Spleen (tissue), 11 donors: ENCODE measurements at regions not wholly inside any gene's neighbourhood (a gene's known extent, or its start where the extent isn't known, plus 50 kb on each side); places are given as distances from the start of the nearest gene placed in this dataset.

Experiments used
- DNase-seq: peaks from one replicate; pipeline ENCODE4 v3.0.0-alpha.2; 2020
- H3K27ac ChIP-seq, 8 donors: fragments of 200-600 bp; sonication (generic) in 7 of 8; 1 replicate in 4 of 8; 2 replicates in 4 of 8; pipeline versions ENCODE4 v1.5.0 to v1.8.0; 2016 to 2021; ENCODE audit warnings: inconsistent platforms in 4 of 8, mild to moderate bottlenecking in 4 of 8, moderate library complexity in 1 of 8
- H3K27me3 ChIP-seq, 7 donors: fragments of 200-600 bp; sonication (generic) in 6 of 7; replicated peaks in 1 of 7; 1 replicate in 4 of 7; 2 replicates in 3 of 7; pipeline versions ENCODE4 v1.5.0 to v1.8.0; 2016 to 2021; ENCODE audit warnings: inconsistent platforms in 3 of 7, mild to moderate bottlenecking in 1 of 7
- H3K36me3 ChIP-seq, 6 donors: fragments of 200-600 bp; sonication (generic) in 5 of 6; 1 replicate in 4 of 6; 2 replicates in 2 of 6; pipeline versions ENCODE4 v1.5.0 to v1.8.0; 2016 to 2021; ENCODE audit warnings: inconsistent platforms in 2 of 6
- H3K4me1 ChIP-seq, 6 donors: fragments of 200-600 bp; sonication (generic) in 5 of 6; 1 replicate in 3 of 6; 2 replicates in 3 of 6; pipeline versions ENCODE4 v1.5.0 to v1.8.0; 2016 to 2021; ENCODE audit warnings: inconsistent platforms in 3 of 6
- H3K4me3 ChIP-seq, 8 donors: fragments of 200-600 bp; sonication (generic) in 7 of 8; 1 replicate in 4 of 8; 2 replicates in 4 of 8; pipeline versions ENCODE4 v1.5.0 to v1.8.0; 2016 to 2021; ENCODE audit warnings: inconsistent platforms in 4 of 8, mild to moderate bottlenecking in 4 of 8, moderate library complexity in 2 of 8
- H3K9me3 ChIP-seq, 8 donors: fragments of 200-600 bp; sonication (generic) in 7 of 8; 1 replicate in 4 of 8; 2 replicates in 4 of 8; pipeline versions ENCODE4 v1.5.0 to v1.8.0; 2016 to 2021; ENCODE audit warnings: inconsistent platforms in 4 of 8
- POLR2A ChIP-seq, 3 donors: fragments of 450-650 bp; IDR thresholded peaks; one replicate each; pipeline ENCODE4 v1.5.1; 2017; ENCODE audit warnings: antibody characterized with exemption in 3 of 3, mild to moderate bottlenecking in 1 of 3
- POLR2AphosphoS5 ChIP-seq, 3 donors: sonication (generic); formaldehyde crosslinking; IDR thresholded peaks; one replicate each; pipeline ENCODE4 v1.5.1; 2017; ENCODE audit warnings: antibody characterized with exemption in 3 of 3
- WGBS, 5 donors: extraction: QIAGEN DNeasy Blood & Tissue Kit in 3 of 5; methylation state at CpG; one replicate each; pipeline versions ENCODE4 v1.1.5 to v1.1.7; 2013 to 2018; 5-methylcytosine and 5-hydroxymethylcytosine counted together
- intact Hi-C: fragments of 100-400 bp; cut with DNase I; formaldehyde crosslinking; loops from one replicate; pipeline ENCODE4 v1.15.0; 2023; ENCODE audit warnings: low total_unique reads
- TF ChIP-seq, protein P1 (sequence below), 11 experiments: fragments of 200-600 bp in 7 of 11; fragments of 450-650 bp in 4 of 11; sonication (generic) in 4 of 11; IDR thresholded peaks in 8 of 11; conservative IDR thresholded peaks in 3 of 11; 1 replicate in 7 of 11; 2 replicates in 4 of 11; pipeline versions ENCODE4 v1.4.0 to v1.8.0; 2016 to 2021; ENCODE audit warnings: antibody characterized with exemption in 11 of 11, inconsistent platforms in 4 of 11, mild to moderate bottlenecking in 1 of 11
- donor health status: healthy with polysubstance abuse.
- donor health status: DM: no; HTN: no; CAD: no; lungs with moderate emphysema.
- donor health status: DM: no; HTN: no; CAD: no.
- donor health status: Bipolar disorder and iron deficiency.
- donor health status: healthy.
- donor health status: DM: no; HTN: no; CAD: no.
- donor health status: DM: yes; HTN: yes; CAD: no.

DNA sequence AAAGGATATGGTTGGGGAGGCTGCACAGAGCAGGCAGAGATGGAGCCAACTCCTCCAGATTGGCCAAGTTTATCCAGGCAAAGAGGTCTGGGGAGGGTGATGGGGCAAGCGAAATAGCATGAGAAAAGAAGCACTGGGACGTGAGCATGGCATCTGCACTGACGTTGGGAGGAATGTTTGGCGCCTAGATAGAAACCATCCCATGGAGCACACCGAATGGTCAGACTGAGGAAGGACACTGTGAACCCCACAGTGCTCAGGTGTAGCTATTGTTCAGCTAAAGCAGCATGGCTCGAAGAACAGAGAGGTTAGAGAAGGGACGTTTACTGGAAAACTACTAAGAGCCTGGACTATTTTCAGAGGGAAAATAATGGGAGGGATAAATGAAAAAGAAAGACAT lies 387.1 kb downstream of the EMP1 start:
- Histone ChIP-seq H3K9me3 (no peaks in the 10 kb centered on the region), H3K4me3 (no peak overlapping the region), H3K4me1 (no peaks in the 10 kb centered on the region), H3K36me3 (no peaks in the 10 kb centered on the region), H3K27me3 (no peaks in the 10 kb centered on the region), H3K27ac (no peak overlapping the region)
- no peak for TF ChIP-seq POLR2A (IDR thresholded peaks at IDR 0.05)
- TF ChIP-seq, protein P1, sequence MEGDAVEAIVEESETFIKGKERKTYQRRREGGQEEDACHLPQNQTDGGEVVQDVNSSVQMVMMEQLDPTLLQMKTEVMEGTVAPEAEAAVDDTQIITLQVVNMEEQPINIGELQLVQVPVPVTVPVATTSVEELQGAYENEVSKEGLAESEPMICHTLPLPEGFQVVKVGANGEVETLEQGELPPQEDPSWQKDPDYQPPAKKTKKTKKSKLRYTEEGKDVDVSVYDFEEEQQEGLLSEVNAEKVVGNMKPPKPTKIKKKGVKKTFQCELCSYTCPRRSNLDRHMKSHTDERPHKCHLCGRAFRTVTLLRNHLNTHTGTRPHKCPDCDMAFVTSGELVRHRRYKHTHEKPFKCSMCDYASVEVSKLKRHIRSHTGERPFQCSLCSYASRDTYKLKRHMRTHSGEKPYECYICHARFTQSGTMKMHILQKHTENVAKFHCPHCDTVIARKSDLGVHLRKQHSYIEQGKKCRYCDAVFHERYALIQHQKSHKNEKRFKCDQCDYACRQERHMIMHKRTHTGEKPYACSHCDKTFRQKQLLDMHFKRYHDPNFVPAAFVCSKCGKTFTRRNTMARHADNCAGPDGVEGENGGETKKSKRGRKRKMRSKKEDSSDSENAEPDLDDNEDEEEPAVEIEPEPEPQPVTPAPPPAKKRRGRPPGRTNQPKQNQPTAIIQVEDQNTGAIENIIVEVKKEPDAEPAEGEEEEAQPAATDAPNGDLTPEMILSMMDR (IDR thresholded peaks at IDR 0.05 in 8 of 11, conservative IDR thresholded peaks at IDR 0.05 in 3 of 11) = no peak
- no peak for TF ChIP-seq POLR2AphosphoS5 (IDR thresholded peaks at IDR 0.05)
- WGBS, 5 donors = 77 to 90% (median 84%) methylated on average over 7 of the region's 7 CpGs
- DNase-seq = no peak
- intact Hi-C loops = no loop called here

DNA sequence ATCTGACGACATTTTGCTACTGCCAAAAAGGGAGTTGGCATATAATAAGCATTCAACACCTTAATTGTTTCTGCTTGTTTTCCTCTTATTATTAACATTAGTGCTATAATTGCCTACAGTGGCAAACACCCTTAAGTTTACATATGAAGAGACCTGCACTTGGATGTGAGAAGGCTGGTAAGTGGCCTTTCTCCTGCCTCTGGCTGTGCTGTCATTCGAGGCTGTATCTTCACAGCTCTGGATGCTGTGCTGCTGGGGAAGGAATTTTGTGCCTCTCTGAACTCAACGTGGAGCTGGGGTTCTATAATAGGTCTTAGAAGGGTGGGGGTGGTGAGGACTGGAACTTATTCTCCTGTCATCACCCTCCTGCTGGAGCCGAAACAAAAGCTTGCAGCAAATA lies 385.9 kb downstream of the EMP1 start:
- no peak for DNase-seq
- TF ChIP-seq POLR2A (IDR thresholded peaks at IDR 0.05) (no peak), POLR2AphosphoS5 (IDR thresholded peaks at IDR 0.05) (no peak)
- TF ChIP-seq, protein P1 (IDR thresholded peaks at IDR 0.05 in 8 of 11, conservative IDR thresholded peaks at IDR 0.05 in 3 of 11) = no peak
- no peaks in the 10 kb centered on the region for H3K36me3 ChIP-seq
- H3K4me1 ChIP-seq = no peaks in the 10 kb centered on the region
- no peak overlapping the region for H3K4me3 ChIP-seq
- intact Hi-C loops = no loop called here
- no peaks in the 10 kb centered on the region for H3K9me3 ChIP-seq
- WGBS, 5 donors = 43 to 55% (median 47%) methylated on average over 4 of the region's 4 CpGs
- H3K27me3 ChIP-seq = no peaks in the 10 kb centered on the region
- no peak overlapping the region for H3K27ac ChIP-seq

DNA sequence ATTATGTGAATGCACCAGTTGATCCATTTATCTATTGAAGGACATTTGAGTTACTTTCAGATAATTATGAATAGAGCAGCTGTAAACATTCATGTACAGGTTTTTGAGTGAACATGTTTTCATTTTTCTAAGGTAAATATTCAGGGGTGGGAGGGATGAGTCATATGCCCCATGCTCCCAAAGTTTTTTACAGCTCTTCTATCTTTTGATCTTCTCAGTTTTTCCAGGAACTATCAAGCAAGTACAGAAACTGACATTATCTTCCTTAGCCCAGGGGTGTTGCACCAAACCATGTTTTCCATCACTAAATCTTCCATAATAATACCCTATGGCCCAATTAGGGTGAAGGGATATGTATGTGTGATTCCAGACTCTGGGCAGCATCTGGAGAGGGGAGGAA lies 384.5 kb downstream of the EMP1 start:
- H3K9me3 ChIP-seq = no peaks in the 10 kb centered on the region
- no peak overlapping the region for H3K27ac ChIP-seq
- TF ChIP-seq, protein P1 (IDR thresholded peaks at IDR 0.05 in 8 of 11, conservative IDR thresholded peaks at IDR 0.05 in 3 of 11) = no peak
- TF ChIP-seq POLR2A (IDR thresholded peaks at IDR 0.05) = no peak
- TF ChIP-seq POLR2AphosphoS5 (IDR thresholded peaks at IDR 0.05) = no peak
- no peak for DNase-seq
- H3K27me3 ChIP-seq = no peaks in the 10 kb centered on the region
- no peaks in the 10 kb centered on the region for H3K36me3 ChIP-seq
- intact Hi-C loops = no loop called here
- no peak overlapping the region for H3K4me3 ChIP-seq
- no peaks in the 10 kb centered on the region for H3K4me1 ChIP-seq

DNA sequence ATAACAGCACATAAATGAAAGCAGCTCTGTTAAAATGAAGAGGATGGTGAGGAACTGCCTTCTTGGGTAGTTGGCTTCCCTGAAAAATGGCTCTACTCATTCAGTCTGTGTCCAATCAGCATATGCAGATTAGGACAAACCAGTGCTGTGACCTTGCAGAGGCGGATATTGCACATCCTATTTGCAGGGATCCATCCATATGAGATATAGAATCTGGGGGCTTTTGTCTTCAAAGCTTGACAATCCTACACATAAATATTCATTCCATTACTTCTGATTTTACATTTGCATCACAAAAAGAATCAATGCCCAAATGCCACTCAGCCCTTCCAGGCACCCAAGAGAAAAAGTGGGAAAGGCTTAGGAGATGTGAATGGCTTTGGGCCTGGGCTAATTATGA lies 383.7 kb downstream of the EMP1 start:
- no peak overlapping the region for H3K4me3 ChIP-seq
- H3K36me3 ChIP-seq = no peaks in the 10 kb centered on the region
- WGBS, 5 donors = 78 to 84% (median 82%) methylated on average over 1 of the region's 1 CpG
- DNase-seq = no peak
- no peaks in the 10 kb centered on the region for H3K27me3 ChIP-seq
- no peak for TF ChIP-seq POLR2A (IDR thresholded peaks at IDR 0.05)
- TF ChIP-seq, protein P1 (IDR thresholded peaks at IDR 0.05 in 8 of 11, conservative IDR thresholded peaks at IDR 0.05 in 3 of 11) = no peak
- TF ChIP-seq POLR2AphosphoS5 (IDR thresholded peaks at IDR 0.05) = no peak
- no peaks in the 10 kb centered on the region for H3K4me1 ChIP-seq
- no peaks in the 10 kb centered on the region for H3K9me3 ChIP-seq
- no peak overlapping the region for H3K27ac ChIP-seq
- intact Hi-C loops = no loop called here
